ENCODE measurements at regions not wholly inside any gene's neighbourhood (a gene's known extent, or its start where the extent isn't known, plus 50 kb on each side); places are given as distances from the start of the nearest gene placed in this dataset.

- ATAC-seq = no peak
- intact Hi-C loops (cut with DNase I) = no loop called here
- Histone ChIP-seq H3K27me3 (no peaks in the 10 kb centered on the region), H3K36me3 (no peaks in the 10 kb centered on the region), H3K9me3 (peaks cover 0 to 37% (median 13%) of the 10 kb centered on the region in 11 donors), H3K27ac (no peak overlapping the region), H3K4me1 (no peaks in the 10 kb centered on the region), H3K4me3 (no peak overlapping the region)
- no peak for TF ChIP-seq CTCF (IDR thresholded peaks at IDR 0.05)
- DNase-seq = no peak
- WGBS, 2 donors = 80 to 85% methylated on average over 4 of the region's 4 CpGs
Measured at GRCh38 chr11:106222626-106223025, 145.2 kb downstream of the AASDHPPT start.

- no peaks in the 10 kb centered on the region for H3K36me3 ChIP-seq
- no peak overlapping the region for H3K27ac ChIP-seq
- H3K9me3 ChIP-seq = peaks cover 0 to 40% (median 13%) of the 10 kb centered on the region in 11 donors
- TF ChIP-seq CTCF (IDR thresholded peaks at IDR 0.05) = no peak
- no peaks in the 10 kb centered on the region for H3K27me3 ChIP-seq
- H3K4me3 ChIP-seq = no peak overlapping the region
- DNase-seq (no peak), ATAC-seq (no peak)
- 0% methylated on average over 1 of the region's 1 CpG for WGBS, 2 donors
- H3K4me1 ChIP-seq = no peaks in the 10 kb centered on the region
- intact Hi-C loops (cut with DNase I) = no loop called here
Measured at GRCh38 chr11:106224172-106224571, 146.7 kb downstream of the AASDHPPT start.

GRCh38 chr11:106228996-106229395 is 151.5 kb downstream of the AASDHPPT start:
- no peak overlapping the region for H3K27ac ChIP-seq
- ATAC-seq (no peak), DNase-seq (no peak)
- peaks cover 0 to 38% (median 11%) of the 10 kb centered on the region in 11 donors for H3K9me3 ChIP-seq
- H3K4me1 ChIP-seq = no peaks in the 10 kb centered on the region
- no peak overlapping the region for H3K4me3 ChIP-seq
- no peak for TF ChIP-seq CTCF (IDR thresholded peaks at IDR 0.05)
- H3K36me3 ChIP-seq = no peaks in the 10 kb centered on the region
- H3K27me3 ChIP-seq = no peaks in the 10 kb centered on the region
- intact Hi-C loops (cut with DNase I) = no loop called here
- WGBS, 2 donors = 92 to 93% methylated on average over 1 of the region's 1 CpG

- H3K9me3 ChIP-seq = peaks cover 0 to 29% (median 10%) of the 10 kb centered on the region in 11 donors
- H3K36me3 ChIP-seq = no peaks in the 10 kb centered on the region
- H3K4me1 ChIP-seq = no peaks in the 10 kb centered on the region
- no peak overlapping the region for H3K4me3 ChIP-seq
- TF ChIP-seq CTCF (IDR thresholded peaks at IDR 0.05) = peak in 3 of 9 donors; percentile 15 to 24 (median 19)
- H3K27ac ChIP-seq = no peak overlapping the region
- ATAC-seq (peak in 2 of 8 donors; percentile 48 to 55), DNase-seq (no peak)
- intact Hi-C loops (cut with DNase I) = loop anchor here in 1 of 10 donors (5.0 kb wide), 1 partner anchor 806 kb away; no protein-coding TSS in a partner anchor
- 63 to 65% methylated on average over 2 of the region's 2 CpGs for WGBS, 2 donors
- H3K27me3 ChIP-seq = no peaks in the 10 kb centered on the region
Measured at GRCh38 chr11:106231591-106231990, 154.1 kb downstream of the AASDHPPT start.
